ENCODE measurements at regions not wholly inside any gene's neighbourhood (a gene's known extent, or its start where the extent isn't known, plus 50 kb on each side); places are given as distances from the start of the nearest gene placed in this dataset.

GRCh38 chr6:165817148-165817547, 154.1 kb upstream of the PDE10A start:
- no peak for TF ChIP-seq CTCF (IDR thresholded peaks at IDR 0.05; ENCODE audit: low read depth, low read length)
- no peak for DNase-seq (ENCODE audit: extremely low read depth, low read depth)

GRCh38 chr6:165814679-165815078, 151.6 kb upstream of the PDE10A start:
- DNase-seq (ENCODE audit: extremely low read depth, low read depth), result no peak
- TF ChIP-seq CTCF (IDR thresholded peaks at IDR 0.05; ENCODE audit: low read depth, low read length), result no peak

- TF ChIP-seq CTCF (IDR thresholded peaks at IDR 0.05; ENCODE audit: low read depth, low read length), result no peak
- DNase-seq (ENCODE audit: extremely low read depth, low read depth), result no peak
Measured at GRCh38 chr6:165811512-165811911, 148.5 kb upstream of the PDE10A start.

- DNase-seq (ENCODE audit: extremely low read depth, low read depth), result no peak
- TF ChIP-seq CTCF (IDR thresholded peaks at IDR 0.05; ENCODE audit: low read depth, low read length), result no peak
Measured at GRCh38 chr6:165808021-165808420, 145.0 kb upstream of the PDE10A start.

- DNase-seq (ENCODE audit: extremely low read depth, low read depth), result no peak
- no peak for TF ChIP-seq CTCF (IDR thresholded peaks at IDR 0.05; ENCODE audit: low read depth, low read length)
Measured at GRCh38 chr6:165807249-165807960, 144.4 kb upstream of the PDE10A start.

GRCh38 chr6:165806126-165806810, 143.2 kb upstream of the PDE10A start:
- no peak for TF ChIP-seq CTCF (IDR thresholded peaks at IDR 0.05; ENCODE audit: low read depth, low read length)
- no peak for DNase-seq (ENCODE audit: extremely low read depth, low read depth)

- no peak for DNase-seq (ENCODE audit: extremely low read depth, low read depth)
- TF ChIP-seq CTCF (IDR thresholded peaks at IDR 0.05; ENCODE audit: low read depth, low read length), result no peak
Measured at GRCh38 chr6:165805636-165806035, 142.6 kb upstream of the PDE10A start.
